ENCODE measurements at regions not wholly inside any gene's neighbourhood (a gene's known extent, or its start where the extent isn't known, plus 50 kb on each side); places are given as distances from the start of the nearest gene placed in this dataset.
"Not testable (repeated sequence)": the region's sequence is repeated elsewhere in the genome, so short reads cannot be mapped to it uniquely, and the experiment has no call there.

DNA sequence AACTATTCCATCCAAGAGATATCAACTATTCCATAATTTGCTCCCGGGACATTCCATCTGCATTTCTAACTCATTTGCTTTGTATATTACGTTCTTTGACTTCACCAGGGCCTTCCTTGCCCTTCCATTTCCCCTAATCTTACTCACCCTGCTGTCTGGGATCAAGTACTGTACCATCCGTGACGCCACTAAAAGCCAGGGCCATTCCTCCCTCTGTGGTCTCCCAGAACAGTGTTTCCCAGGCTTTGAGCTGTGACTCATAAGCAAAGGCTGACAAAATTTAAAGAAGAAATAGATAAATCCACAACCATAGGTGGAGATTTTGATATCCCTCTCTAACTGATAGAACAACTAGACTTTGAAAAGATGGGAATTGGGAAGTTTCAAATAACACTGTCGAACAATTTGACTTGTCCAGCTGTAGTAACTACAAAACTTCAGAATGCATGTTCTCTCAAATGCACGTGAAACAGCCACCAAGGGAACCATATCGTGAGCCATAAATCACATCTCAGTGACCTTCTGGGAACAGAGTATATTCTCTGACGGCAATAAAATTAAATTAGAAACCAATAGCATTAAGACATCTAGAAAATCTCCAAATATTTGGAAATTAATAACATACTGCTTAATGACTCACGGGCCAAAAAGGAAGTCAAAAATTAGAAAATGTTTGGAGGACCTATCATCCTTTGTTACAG is 501.0 kb downstream of the SETD4 start:
- DNase-seq = no peak

GRCh38 chr21:35556536-35556935 is 503.8 kb downstream of the SETD4 start:
- no peak for DNase-seq

GRCh38 chr21:35552483-35552882 is 503.4 kb upstream of the RUNX1 start:
- not testable (repeated sequence) for DNase-seq

DNA sequence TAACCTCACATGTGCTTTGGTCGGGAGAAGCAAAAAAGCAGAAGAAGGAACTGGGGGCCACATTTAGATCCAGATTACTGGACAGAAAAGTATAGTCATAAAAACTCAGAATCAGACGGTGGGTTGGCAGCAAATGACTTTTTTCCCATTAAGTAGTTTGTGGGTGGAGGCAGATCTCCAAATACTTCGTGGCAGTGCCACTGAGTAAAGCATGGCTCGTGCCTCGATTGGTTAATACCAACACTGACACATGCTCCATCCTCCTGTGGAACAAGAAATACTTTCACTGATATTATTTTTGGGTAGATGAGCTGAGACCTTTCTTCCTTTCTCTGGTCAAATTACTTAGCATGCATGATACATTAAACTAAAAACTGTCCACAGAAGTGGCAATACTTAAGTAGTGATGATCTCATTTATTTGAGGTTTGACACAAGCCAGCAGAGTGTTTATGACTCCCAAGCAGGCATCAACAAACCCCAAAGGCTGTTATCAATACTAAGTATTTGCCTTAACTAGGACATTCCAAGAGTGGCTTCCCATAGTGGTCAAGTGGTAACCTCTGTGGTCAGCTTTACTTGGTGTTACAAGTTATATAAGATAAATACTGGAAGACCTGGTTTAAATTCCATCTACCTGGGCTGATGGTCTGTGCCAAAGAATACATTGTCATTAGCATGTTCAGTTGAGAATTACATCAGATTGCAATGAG is 500.0 kb upstream of the RUNX1 start:
- no peak for DNase-seq

GRCh38 chr21:35547946-35548774 is 499.1 kb upstream of the RUNX1 start:
- DNase-seq = no peak

DNA sequence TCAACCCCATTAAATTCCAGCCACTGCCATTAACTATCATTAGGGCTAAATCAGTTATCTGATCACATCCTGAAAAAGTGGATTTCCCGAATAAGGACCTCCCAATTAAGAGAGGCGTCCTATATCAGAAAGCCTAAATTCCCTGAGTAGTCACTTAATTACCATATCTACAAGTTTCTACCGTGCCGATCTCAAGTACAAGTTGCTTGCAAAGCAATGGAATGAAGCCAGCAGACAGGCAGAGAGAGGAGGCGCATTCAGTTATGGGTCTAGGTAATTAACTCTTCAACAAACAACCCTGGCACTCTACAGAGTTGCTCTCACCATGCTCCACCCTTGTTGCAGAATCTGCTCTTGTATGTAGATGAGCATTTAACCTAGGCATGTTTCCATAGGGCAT is 494.6 kb upstream of the RUNX1 start:
- no peak for DNase-seq

GRCh38 chr21:35540950-35541638 is 492.0 kb upstream of the RUNX1 start:
- no peak for DNase-seq

- no peak for DNase-seq
These were observed 489.3 kb upstream of the RUNX1 start for GRCh38 chr21:35538386-35538785.

DNA sequence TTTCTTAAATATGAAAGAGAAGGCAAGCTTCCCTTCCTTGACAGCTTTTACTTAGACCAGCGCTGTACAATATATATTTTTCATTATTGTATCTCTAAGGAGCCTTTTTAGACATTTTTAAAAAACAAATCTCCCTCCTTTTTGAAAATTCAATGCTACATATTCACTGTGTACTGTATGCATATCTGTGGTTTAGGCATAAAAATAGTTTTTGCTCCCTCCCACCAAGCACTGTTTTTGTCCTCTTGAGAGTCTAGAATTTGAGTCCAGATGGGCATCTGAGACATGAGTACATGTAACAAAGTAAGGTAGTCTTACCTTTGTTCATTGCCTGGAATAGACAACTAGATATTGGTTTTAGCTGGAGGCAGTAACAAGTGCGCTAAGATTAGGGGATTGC is 488.5 kb upstream of the RUNX1 start:
- no peak for DNase-seq

DNA sequence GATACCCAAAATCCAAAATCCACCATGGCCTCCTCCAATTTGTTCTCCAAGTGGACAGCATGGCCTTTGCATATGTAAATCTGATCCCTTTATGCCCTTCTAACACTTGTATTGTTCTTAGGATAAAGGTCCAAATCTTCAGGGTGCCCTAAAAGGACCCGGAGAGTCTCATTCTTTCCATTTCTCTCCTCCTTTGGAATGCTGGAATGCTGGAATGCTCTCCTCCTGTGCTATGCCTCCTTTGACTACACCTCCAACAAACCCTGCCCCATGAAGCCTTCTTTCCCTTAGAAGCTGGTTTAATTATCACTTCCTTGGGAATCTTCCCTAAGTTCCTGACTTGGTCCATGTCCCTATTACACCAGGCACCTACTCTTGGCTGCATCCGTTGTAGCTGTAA is 484.8 kb upstream of the RUNX1 start:
- no peak for DNase-seq

- no peak for DNase-seq
These were observed 481.7 kb upstream of the RUNX1 start for GRCh38 chr21:35530766-35531165.

- no peak for DNase-seq
These were observed 480.2 kb upstream of the RUNX1 start for GRCh38 chr21:35529171-35529863.

DNA sequence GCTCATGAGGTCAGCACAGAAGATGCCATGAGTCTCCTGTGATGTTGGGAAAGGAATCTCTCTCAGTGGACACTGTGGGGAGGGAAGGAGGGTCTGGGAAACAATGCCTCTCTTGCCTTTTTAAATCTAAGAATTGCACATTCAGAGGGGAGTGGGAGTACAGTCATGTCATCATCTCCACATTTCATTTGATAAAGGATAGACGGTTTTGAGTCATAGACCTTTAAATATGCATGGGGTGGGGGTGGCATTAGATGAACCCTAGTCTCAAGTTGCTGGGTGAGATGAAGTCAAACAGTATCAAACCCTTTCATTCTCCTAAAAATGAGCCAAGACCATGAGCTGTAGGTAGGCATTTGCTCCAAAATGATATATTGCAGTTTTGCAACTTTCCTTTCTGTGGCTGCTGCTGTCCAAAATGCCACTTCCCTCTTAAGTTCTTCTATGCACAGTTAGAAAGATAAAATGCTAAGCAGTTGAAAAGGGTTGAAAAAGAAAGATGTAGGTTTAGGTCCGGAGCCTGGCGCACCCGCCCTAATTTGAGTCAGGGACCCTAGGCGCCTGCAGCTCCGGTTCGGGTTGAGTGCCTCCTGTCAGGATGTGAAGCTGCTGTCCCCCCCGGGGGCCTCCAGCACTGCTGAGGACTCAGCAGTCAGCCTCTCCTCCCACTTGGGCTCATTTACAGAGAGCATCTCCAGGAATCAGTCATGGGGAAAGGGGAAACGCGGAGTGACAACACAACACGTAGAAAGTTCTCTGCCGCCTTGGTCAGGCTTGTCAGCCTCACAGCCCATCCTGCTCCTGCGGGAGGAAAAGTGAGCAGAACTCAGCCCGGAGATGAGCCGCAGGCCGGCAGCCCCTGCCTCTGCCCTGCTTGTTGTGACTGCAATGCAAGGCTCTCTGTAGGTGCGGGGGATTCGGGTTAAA is 479.3 kb upstream of the RUNX1 start:
- DNase-seq = peak in 2 of 4 experiments; percentile 26 to 35

- no peak for DNase-seq
These were observed 478.3 kb upstream of the RUNX1 start for GRCh38 chr21:35527358-35527757.

DNA sequence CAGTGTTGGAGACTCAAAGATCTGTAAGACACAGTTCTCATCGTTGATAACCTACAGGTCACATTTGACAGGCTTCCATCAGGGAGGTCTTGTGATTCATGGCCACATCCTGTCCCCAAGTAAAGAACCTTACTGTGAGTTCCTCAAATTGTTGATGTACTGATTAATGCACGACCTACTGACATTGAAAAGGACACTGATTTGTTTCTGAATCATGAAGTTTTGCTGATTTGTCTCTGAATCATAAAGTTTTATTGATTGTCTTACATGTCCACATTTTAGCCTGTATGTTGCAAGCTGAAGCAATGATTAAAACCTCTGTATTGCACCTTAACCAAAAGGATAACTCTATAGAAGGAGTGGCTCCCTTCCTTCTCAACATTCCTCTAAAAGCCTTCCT is 476.3 kb upstream of the RUNX1 start:
- no peak for DNase-seq

GRCh38 chr21:35521852-35522505 is 472.9 kb upstream of the RUNX1 start:
- no peak for DNase-seq

GRCh38 chr21:35521293-35521692 is 472.2 kb upstream of the RUNX1 start:
- DNase-seq = no peak

GRCh38 chr21:35520856-35521255 is 471.8 kb upstream of the RUNX1 start:
- DNase-seq = no peak

DNA sequence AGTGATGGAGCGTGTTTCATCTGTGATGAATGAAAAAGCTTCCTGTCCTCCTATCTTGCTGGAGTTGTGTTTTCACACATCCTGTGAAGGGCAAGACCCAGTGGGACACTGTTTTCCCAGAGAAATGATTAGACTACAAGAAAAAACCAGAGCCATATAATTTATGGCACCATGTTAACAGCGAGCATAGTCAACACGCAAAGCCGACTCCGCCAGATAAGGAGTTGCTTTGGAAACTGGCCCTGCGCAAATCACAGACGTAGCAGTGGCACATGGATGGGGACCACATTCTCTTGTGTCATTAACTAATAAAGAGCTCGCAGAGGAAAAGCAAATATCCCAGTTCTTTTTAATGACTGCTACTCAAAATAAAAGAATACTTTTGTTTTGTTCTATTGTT is 471.2 kb upstream of the RUNX1 start:
- no peak for DNase-seq

DNA sequence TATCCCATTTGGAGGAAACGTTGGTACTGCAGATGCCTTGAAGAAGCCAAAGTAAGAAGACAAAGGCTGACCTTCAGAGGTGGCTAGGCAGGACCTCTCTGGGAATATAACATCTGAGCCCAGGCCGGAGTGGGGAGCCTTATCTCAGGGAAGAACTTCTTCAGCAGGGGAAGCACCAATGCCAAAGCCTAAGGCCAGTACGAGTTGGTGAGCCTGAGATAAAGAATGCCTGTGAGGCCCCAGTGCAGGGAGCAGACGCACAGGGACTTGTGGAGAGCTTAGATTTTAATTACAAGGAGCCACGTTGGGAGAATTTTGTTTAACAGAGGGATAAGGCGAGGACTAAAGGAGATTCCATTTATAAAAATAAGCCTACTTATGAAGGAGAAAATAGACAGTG is 468.8 kb upstream of the RUNX1 start:
- DNase-seq = no peak

GRCh38 chr21:35516292-35516691 is 467.2 kb upstream of the RUNX1 start:
- not testable (repeated sequence) for DNase-seq
